HG03432 (cell line): ENCODE measurements at regions not wholly inside any gene's neighbourhood (a gene's known extent, or its start where the extent isn't known, plus 50 kb on each side); places are given as distances from the start of the nearest gene placed in this dataset.

ENCODE experiments used
- ATAC-seq: cut with Tn5 transposase; IDR thresholded peaks from one replicate; pipeline ENCODE4 v1.9.1; 2021; ENCODE audit warnings: mild to moderate bottlenecking, moderate library complexity; ENCODE audit not compliant: unreplicated experiment

GRCh38 chr9:129321286-129322021 lies 143.4 kb upstream of the IER5L start:
- no peak for ATAC-seq

GRCh38 chr9:129320575-129321285 lies 142.7 kb upstream of the IER5L start:
- ATAC-seq = peak; percentile 64

GRCh38 chr9:129319938-129320481 lies 141.9 kb upstream of the IER5L start:
- no peak for ATAC-seq

GRCh38 chr9:129319076-129319937 lies 141.2 kb upstream of the IER5L start:
- no peak for ATAC-seq

DNA sequence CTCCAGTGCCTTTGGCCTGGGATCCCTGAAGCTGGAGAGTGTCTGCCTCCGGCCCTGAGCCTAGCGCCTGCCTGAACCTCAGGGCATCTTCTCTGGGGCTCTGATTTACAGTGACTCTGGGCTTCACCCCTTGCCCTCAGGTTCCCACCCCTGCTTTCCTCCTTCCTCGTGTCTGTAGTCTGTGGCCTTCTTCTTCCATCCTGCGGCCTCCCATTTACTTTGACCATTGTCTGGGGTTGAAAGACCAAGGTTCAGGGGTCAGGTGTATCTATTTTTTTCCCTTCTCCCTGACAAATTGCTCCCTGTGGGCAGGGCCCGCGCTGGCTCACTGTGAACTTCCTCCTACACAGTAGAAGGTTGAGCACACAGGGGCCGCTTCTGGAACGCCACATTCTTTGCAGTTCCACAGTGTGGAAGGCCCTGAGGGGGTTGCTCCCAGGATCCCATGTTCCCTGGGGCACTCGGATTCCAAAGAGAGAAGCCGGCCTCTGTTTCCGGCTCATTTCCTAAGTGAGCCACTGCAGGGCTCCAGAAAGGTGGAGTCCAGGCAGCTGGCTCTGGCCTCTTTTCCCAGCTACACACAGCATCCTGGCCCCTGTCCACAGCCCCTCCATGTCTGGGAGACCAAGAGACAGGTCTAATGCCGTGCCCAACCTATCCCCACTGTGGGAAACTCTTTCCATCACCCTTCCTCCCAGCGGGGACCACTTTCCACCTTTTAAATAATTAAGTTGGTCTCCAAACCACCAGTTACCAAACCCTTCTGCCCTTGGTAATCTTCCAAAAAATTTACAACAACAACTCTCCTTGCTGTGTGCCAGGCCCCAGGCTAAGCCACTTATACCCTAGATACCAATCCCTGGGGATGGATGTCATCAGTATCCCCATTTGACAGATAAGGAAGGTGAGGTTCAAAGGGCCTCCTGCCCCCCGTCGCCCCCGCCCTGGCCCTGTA lies 140.3 kb upstream of the IER5L start:
- ATAC-seq = no peak

GRCh38 chr9:129317179-129318011 lies 139.3 kb upstream of the IER5L start:
- no peak for ATAC-seq

DNA sequence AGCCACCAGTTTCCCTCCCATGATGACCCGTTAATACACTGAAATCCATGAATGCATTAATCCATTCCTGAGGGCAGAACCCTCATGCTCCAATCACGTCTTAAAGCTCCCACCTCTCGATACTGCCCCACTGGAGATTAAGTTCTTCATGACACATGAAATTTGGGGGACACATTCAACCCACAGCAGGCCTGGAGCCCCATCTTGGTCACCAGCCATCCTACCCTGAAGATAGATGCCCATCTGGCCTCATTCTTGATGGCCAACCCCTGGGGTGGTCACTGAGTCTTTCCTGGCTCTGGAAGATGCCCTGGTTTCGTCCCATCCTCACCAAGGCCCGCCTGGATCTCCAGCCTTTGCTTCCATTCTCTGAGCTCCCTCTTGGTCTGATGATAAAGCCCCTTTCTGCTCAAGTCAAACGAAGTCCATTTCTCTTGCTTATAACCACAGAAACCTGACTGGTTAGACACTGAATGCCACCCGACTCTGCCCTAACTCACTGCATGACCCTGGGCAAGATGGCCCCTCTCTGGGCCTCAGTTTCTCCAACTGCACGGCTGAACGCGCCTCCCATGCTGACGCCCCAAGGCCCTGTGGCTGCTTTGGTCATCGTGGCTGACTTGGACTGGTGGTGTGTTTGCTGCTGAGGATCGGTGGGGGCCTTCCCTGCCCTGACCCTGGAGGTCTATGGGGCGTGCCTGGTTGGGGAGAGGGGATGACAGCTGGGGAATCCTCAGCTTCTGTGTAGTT lies 138.4 kb upstream of the IER5L start:
- ATAC-seq = no peak

DNA sequence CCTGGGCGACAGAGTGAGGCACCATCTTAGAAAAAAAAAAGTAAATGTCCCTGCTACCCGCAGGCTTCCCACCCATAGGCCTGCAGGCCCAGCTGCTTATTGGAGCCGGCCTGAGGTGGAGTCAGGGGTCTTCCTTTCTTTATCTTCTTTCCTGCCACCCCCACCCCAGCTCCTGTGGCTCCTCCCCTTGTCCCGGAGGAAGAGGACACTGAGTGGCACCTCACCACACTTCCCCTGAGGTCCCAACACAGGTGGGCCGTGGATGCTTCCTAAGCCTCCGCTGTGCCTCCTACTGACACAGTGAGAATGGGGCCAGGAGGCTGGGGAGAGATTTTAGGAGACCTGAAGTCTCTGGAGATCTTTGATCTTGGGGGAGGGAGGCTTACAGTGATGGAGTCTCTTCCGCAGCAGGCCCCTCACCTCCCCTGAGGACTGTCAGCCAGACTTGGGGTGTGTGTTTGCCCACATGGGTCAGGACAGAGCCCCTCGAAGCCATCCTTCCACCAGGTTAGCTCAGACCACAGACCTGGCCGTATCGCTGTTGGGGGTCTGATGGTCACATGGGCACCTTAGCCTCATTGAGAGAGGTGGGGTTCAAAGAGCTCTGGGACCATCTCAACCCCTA lies 135.4 kb upstream of the IER5L start:
- ATAC-seq = no peak

- no peak for ATAC-seq
Measured at GRCh38 chr9:129312251-129313122, 134.4 kb upstream of the IER5L start.

DNA sequence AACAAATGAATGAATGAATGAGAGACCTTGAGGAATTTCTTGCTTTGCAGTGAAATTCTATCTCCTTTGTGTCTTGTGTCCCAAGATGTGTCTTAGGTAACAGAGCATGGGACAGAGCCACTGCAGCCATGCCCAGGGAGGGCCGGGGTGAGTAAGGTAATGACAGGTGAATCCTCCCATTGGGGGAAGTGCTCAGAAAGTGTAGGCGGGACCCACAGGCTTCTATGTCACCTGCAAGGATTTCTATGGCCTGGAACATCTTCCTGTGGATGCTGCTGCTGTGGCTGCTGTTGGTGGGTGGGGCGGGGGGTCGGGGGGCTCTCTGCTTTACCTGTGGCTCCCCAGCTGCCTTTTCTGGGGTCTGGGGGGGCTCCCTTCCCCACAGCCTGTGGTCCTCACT lies 133.6 kb upstream of the IER5L start:
- ATAC-seq = no peak

DNA sequence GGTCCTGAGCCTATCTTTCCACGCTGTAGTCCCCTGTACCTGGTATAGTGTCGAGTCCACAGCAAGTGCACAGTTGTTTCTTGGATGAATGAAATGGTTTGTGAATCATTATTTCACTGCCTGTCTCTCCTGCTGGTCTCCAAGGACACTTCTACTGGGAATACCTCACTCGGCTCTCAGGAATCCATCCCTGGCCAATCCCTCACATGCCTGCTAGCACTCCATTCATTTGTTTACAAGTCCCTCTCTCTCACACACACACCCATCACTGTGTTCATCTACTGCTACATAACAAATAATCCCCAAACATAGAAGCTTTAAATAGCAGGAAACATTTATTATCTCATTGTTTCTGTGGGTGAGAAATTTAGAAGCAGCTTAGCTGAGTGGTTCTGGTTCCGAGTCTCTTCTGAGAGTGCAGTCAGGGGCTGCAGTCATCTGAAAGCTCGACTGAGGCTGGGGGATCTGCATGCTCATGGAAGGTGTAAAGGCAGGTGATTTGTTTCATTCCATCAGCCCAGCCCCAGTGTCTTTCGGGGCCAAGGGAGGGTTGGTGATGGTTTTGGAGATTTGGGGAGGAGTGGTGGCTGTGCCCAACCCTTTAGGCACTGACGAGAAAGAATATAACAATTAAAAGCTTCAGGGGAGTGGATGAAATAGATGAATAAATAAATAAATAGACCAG lies 132.7 kb upstream of the IER5L start:
- ATAC-seq = no peak

DNA sequence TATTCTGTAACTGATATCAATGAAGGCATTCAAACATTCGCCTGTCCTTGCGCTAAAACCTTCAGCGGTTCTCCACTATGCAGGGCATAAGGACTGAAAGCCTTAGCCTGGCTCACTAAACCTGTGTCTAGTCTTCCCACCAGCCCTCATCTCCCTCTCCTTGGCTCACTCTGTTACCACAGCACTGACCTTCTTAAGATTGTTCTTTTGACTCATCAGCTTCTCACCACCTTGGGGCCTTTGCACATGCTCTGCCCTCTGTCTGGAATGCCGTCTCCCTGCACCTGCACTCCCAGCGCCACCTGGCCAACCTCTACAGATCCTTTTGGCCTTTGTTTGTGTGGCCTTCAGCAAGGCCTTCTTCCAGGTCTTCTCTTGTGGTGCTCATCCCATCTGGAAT lies 131.8 kb upstream of the IER5L start:
- no peak for ATAC-seq

- ATAC-seq = no peak
Measured at GRCh38 chr9:129309041-129309430, 131.0 kb upstream of the IER5L start.

DNA sequence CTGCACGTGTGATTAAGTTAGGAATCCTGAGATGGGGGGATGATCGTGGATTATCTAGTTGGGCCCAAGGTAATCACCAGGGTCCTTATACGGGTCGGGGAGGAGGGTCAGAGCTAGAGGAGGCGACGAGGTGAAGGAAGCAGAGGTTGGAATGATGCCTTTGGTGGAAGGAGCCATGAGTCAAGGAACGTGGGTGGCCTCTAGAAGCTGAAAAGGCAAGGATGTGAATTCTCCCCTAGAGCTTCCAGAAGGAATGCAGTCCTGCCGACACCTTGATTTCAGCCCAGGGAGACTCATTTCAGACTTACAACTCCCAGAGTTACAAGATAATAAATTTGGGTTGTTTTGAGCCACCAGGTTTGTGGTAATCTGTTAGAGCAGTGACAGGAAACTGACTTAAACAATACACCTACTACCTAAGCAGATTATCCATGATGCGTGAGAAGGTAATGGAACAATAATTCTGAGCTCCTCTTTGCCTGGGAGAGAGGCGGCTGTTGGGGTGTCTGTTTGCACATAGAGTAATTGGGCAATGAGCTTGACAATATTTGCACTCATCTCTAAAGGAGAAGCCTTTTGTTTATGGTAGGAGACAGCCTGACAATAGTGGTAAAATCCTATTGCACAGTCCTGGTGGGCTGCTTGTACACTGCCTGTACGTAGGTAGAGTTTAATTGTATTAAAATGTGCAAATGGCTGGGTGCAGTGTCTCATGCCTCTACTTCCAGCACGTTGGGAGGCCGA lies 129.3 kb upstream of the IER5L start:
- no peak for ATAC-seq

GRCh38 chr9:129306318-129306973 lies 128.4 kb upstream of the IER5L start:
- ATAC-seq = no peak
